Activated naive CD4-positive, alpha-beta T cell treated with anti-CD3 and anti-CD28 coated beads, Interleukin-2, amount 50 U/mL, for 24 hours (primary cell): ENCODE measurements at regions not wholly inside any gene's neighbourhood (a gene's known extent, or its start where the extent isn't known, plus 50 kb on each side); places are given as distances from the start of the nearest gene placed in this dataset.
"Not testable (repeated sequence)": the region's sequence is repeated elsewhere in the genome, so short reads cannot be mapped to it uniquely, and the experiment has no call there.

Source experiments
- H3K27ac Mint-ChIP-seq: one replicate; pipeline ENCODE4 v1.8.0; 2021; ENCODE audit warnings: mild to moderate bottlenecking, mixed read lengths
- H3K27me3 Mint-ChIP-seq: one replicate; pipeline ENCODE4 v1.8.0; 2021; ENCODE audit warnings: mixed read lengths
- H3K36me3 Mint-ChIP-seq: one replicate; pipeline ENCODE4 v1.8.0; 2021; ENCODE audit warnings: mixed read lengths
- H3K4me1 Mint-ChIP-seq: one replicate; pipeline ENCODE4 v1.8.0; 2021; ENCODE audit warnings: mixed read lengths
- H3K4me3 Mint-ChIP-seq: one replicate; pipeline ENCODE4 v1.8.0; 2021; ENCODE audit warnings: mild to moderate bottlenecking, mixed read lengths
- H3K9me3 Mint-ChIP-seq: one replicate; pipeline ENCODE4 v1.8.0; 2021; ENCODE audit warnings: mixed read lengths

GRCh38 chr18:38646296-38646695, 1080.7 kb upstream of the CELF4 start:
- H3K4me1 Mint-ChIP-seq, result no peaks in the 10 kb centered on the region
- no peaks in the 10 kb centered on the region for H3K9me3 Mint-ChIP-seq
- H3K36me3 Mint-ChIP-seq, result no peaks in the 10 kb centered on the region
- H3K4me3 Mint-ChIP-seq, result no peak overlapping the region
- H3K27me3 Mint-ChIP-seq, result no peaks in the 10 kb centered on the region
- no peak overlapping the region for H3K27ac Mint-ChIP-seq

- no peak overlapping the region for H3K27ac Mint-ChIP-seq
- H3K4me1 Mint-ChIP-seq, result no peaks in the 10 kb centered on the region
- H3K36me3 Mint-ChIP-seq, result no peaks in the 10 kb centered on the region
- H3K27me3 Mint-ChIP-seq, result no peaks in the 10 kb centered on the region
- H3K9me3 Mint-ChIP-seq, result no peaks in the 10 kb centered on the region
- no peak overlapping the region for H3K4me3 Mint-ChIP-seq
Measured at GRCh38 chr18:38644875-38645641, 1079.5 kb upstream of the CELF4 start.

GRCh38 chr18:38642711-38643110, 1077.1 kb upstream of the CELF4 start:
- Mint-ChIP-seq H3K9me3 (peaks cover 7% of the 10 kb centered on the region), H3K4me1 (no peaks in the 10 kb centered on the region), H3K36me3 (no peaks in the 10 kb centered on the region), H3K27ac (no peak overlapping the region), H3K27me3 (no peaks in the 10 kb centered on the region), H3K4me3 (no peak overlapping the region)

- not testable (repeated sequence) for H3K4me1 Mint-ChIP-seq, H3K36me3 Mint-ChIP-seq, H3K27ac Mint-ChIP-seq, H3K4me3 Mint-ChIP-seq, H3K27me3 Mint-ChIP-seq
- peaks cover 12% of the 10 kb centered on the region for H3K9me3 Mint-ChIP-seq
Measured at GRCh38 chr18:38639700-38640099, 1074.1 kb upstream of the CELF4 start.

- Mint-ChIP-seq H3K27ac (no peak overlapping the region), H3K27me3 (peaks cover 1% of the 10 kb centered on the region), H3K9me3 (peaks cover 12% of the 10 kb centered on the region), H3K4me1 (no peaks in the 10 kb centered on the region), H3K4me3 (no peak overlapping the region), H3K36me3 (no peaks in the 10 kb centered on the region)
Measured at GRCh38 chr18:38635709-38636430, 1070.3 kb upstream of the CELF4 start.

GRCh38 chr18:38634117-38634516, 1068.5 kb upstream of the CELF4 start:
- Mint-ChIP-seq H3K27me3 (peaks cover 2% of the 10 kb centered on the region), H3K36me3 (no peaks in the 10 kb centered on the region), H3K9me3 (peaks cover 14% of the 10 kb centered on the region), H3K27ac (no peak overlapping the region), H3K4me3 (no peak overlapping the region), H3K4me1 (no peaks in the 10 kb centered on the region)

- H3K4me1 Mint-ChIP-seq, result no peaks in the 10 kb centered on the region
- peaks cover 9% of the 10 kb centered on the region for H3K9me3 Mint-ChIP-seq
- no peaks in the 10 kb centered on the region for H3K36me3 Mint-ChIP-seq
- H3K27ac Mint-ChIP-seq, result no peak overlapping the region
- no peak overlapping the region for H3K4me3 Mint-ChIP-seq
- H3K27me3 Mint-ChIP-seq, result peaks cover 2% of the 10 kb centered on the region
Measured at GRCh38 chr18:38633333-38633732, 1067.7 kb upstream of the CELF4 start.

GRCh38 chr18:38619129-38619528, 1053.5 kb upstream of the CELF4 start:
- no peak overlapping the region for H3K4me3 Mint-ChIP-seq
- H3K27me3 Mint-ChIP-seq, result no peaks in the 10 kb centered on the region
- H3K36me3 Mint-ChIP-seq, result no peaks in the 10 kb centered on the region
- peaks cover 6% of the 10 kb centered on the region for H3K9me3 Mint-ChIP-seq
- H3K27ac Mint-ChIP-seq, result no peak overlapping the region
- no peaks in the 10 kb centered on the region for H3K4me1 Mint-ChIP-seq

- Mint-ChIP-seq H3K4me1 (no peaks in the 10 kb centered on the region), H3K27ac (no peak overlapping the region), H3K36me3 (no peaks in the 10 kb centered on the region), H3K27me3 (no peaks in the 10 kb centered on the region), H3K4me3 (no peak overlapping the region), H3K9me3 (no peaks in the 10 kb centered on the region)
Measured at GRCh38 chr18:38616306-38616705, 1050.7 kb upstream of the CELF4 start.

- Mint-ChIP-seq H3K4me1 (peaks cover 7% of the 10 kb centered on the region), H3K4me3 (no peak overlapping the region), H3K27ac (no peak overlapping the region), H3K36me3 (no peaks in the 10 kb centered on the region), H3K9me3 (no peaks in the 10 kb centered on the region), H3K27me3 (no peaks in the 10 kb centered on the region)
Measured at GRCh38 chr18:38612904-38613303, 1047.3 kb upstream of the CELF4 start.

- Mint-ChIP-seq H3K4me1 (peaks cover 7% of the 10 kb centered on the region), H3K27ac (no peak overlapping the region), H3K9me3 (no peaks in the 10 kb centered on the region), H3K27me3 (no peaks in the 10 kb centered on the region), H3K36me3 (no peaks in the 10 kb centered on the region), H3K4me3 (no peak overlapping the region)
Measured at GRCh38 chr18:38611036-38611964, 1045.7 kb upstream of the CELF4 start.

- no peaks in the 10 kb centered on the region for H3K36me3 Mint-ChIP-seq
- no peaks in the 10 kb centered on the region for H3K27me3 Mint-ChIP-seq
- no peaks in the 10 kb centered on the region for H3K9me3 Mint-ChIP-seq
- H3K4me3 Mint-ChIP-seq, result no peak overlapping the region
- no peak overlapping the region for H3K27ac Mint-ChIP-seq
- H3K4me1 Mint-ChIP-seq, result peaks cover 7% of the 10 kb centered on the region
Measured at GRCh38 chr18:38606841-38607240, 1041.2 kb upstream of the CELF4 start.

- H3K4me3 Mint-ChIP-seq, result no peak overlapping the region
- no peaks in the 10 kb centered on the region for H3K36me3 Mint-ChIP-seq
- H3K27me3 Mint-ChIP-seq, result no peaks in the 10 kb centered on the region
Measured at GRCh38 chr18:38602341-38602740, 1036.7 kb upstream of the CELF4 start.

GRCh38 chr18:38587571-38587970, 1022.0 kb upstream of the CELF4 start:
- H3K27ac Mint-ChIP-seq, result no peak overlapping the region
- H3K27me3 Mint-ChIP-seq, result no peaks in the 10 kb centered on the region
- H3K4me1 Mint-ChIP-seq, result no peaks in the 10 kb centered on the region
- H3K4me3 Mint-ChIP-seq, result no peak overlapping the region
- no peaks in the 10 kb centered on the region for H3K36me3 Mint-ChIP-seq
- peaks cover 5% of the 10 kb centered on the region for H3K9me3 Mint-ChIP-seq

More at GRCh38 chr18:38602341-38602740, 1036.7 kb upstream of the CELF4 start:
- H3K9me3 Mint-ChIP-seq, result no peaks in the 10 kb centered on the region
- H3K4me1 Mint-ChIP-seq, result no peaks in the 10 kb centered on the region
- no peak overlapping the region for H3K27ac Mint-ChIP-seq

GRCh38 chr18:38586327-38586726, 1020.7 kb upstream of the CELF4 start:
- Mint-ChIP-seq H3K27ac (no peak overlapping the region), H3K4me1 (peaks cover 7% of the 10 kb centered on the region), H3K4me3 (no peak overlapping the region)

More at GRCh38 chr18:38586327-38586726, 1020.7 kb upstream of the CELF4 start:
- no peaks in the 10 kb centered on the region for H3K27me3 Mint-ChIP-seq
- peaks cover 5% of the 10 kb centered on the region for H3K9me3 Mint-ChIP-seq
- H3K36me3 Mint-ChIP-seq, result no peaks in the 10 kb centered on the region
